ENCODE measurements at regions not wholly inside any gene's neighbourhood (a gene's known extent, or its start where the extent isn't known, plus 50 kb on each side); places are given as distances from the start of the nearest gene placed in this dataset.

- Histone ChIP-seq H3K56ac (replicated peaks; ENCODE audit: insufficient read length, low read depth, low read length) (no peak overlapping the region), H4K20me1 (replicated peaks in 1 of 2; ENCODE audit: control insufficient read depth in 1 of 2, insufficient read depth in 2 of 2, low read length in 2 of 2) (no peaks in the 10 kb centered on the region), H2BK15ac (ENCODE audit: low read length) (no peak overlapping the region), H2BK5ac (ENCODE audit: low read depth, low read length) (no peak overlapping the region), H3K36me3 (ENCODE audit: control insufficient read depth in 2 of 4, insufficient read depth in 4 of 4, low read length in 3 of 4) (no peaks in the 10 kb centered on the region), H3K23me2 (ENCODE audit: low read depth, low read length) (no peaks in the 10 kb centered on the region), H3K27ac (ENCODE audit: low read depth, low read length) (no peak overlapping the region), H3K9ac (replicated peaks in 1 of 4; ENCODE audit: extremely low read depth in 1 of 4, low read depth in 3 of 4, low read length in 3 of 4) (no peak overlapping the region), H2AFZ (ENCODE audit: low read length) (no peak overlapping the region), H3K79me2 (ENCODE audit: control insufficient read depth in 1 of 2, insufficient read depth in 2 of 2, low read length in 2 of 2) (no peaks in the 10 kb centered on the region), H3K79me1 (ENCODE audit: low read depth, low read length) (no peaks in the 10 kb centered on the region), H4K8ac (ENCODE audit: extremely low read depth, insufficient read depth, low read length) (no peak overlapping the region), H3K9me3 (ENCODE audit: insufficient read depth in 2 of 2, low read depth in 1 of 2, low read length in 1 of 2) (no peaks in the 10 kb centered on the region), H3K4me2 (ENCODE audit: insufficient read depth in 1 of 2, low read depth in 2 of 2, low read length in 2 of 2) (no peak overlapping the region), H2BK20ac (ENCODE audit: low read length) (no peak overlapping the region), H3K4ac (replicated peaks; ENCODE audit: insufficient read length, low read depth, low read length) (no peak overlapping the region), H4K91ac (replicated peaks; ENCODE audit: insufficient read length, low read length) (no peak overlapping the region), H3K4me3 (ENCODE audit: extremely low read depth in 1 of 4, insufficient read depth in 2 of 4, low read depth in 3 of 4, low read length in 4 of 4) (no peak overlapping the region), H3K23ac (ENCODE audit: insufficient read length) (no peak overlapping the region), H3K4me1 (replicated peaks in 1 of 4; ENCODE audit: control insufficient read depth in 3 of 4, insufficient read depth in 4 of 4, low read length in 3 of 4) (no peaks in the 10 kb centered on the region), H2AK5ac (ENCODE audit: low read depth, low read length) (no peak overlapping the region), H4K5ac (ENCODE audit: insufficient read length, low read depth, low read length) (no peak overlapping the region), H2BK12ac (ENCODE audit: low read depth, low read length) (no peak overlapping the region), H3K18ac (ENCODE audit: extremely low read depth, low read length) (no peak overlapping the region), H2BK120ac (replicated peaks; ENCODE audit: low read depth, low read length) (no peak overlapping the region), H3K27me3 (replicated peaks in 1 of 4; ENCODE audit: control insufficient read depth in 3 of 4, extremely low read depth in 1 of 4, insufficient read depth in 3 of 4, low read length in 3 of 4) (no peaks in the 10 kb centered on the region), H3K14ac (ENCODE audit: insufficient read length) (no peak overlapping the region)
- CTCF ChIA-PET (ENCODE audit: partially characterized antibody): no interaction called here
- 91% methylated on average over 2 of the region's 2 CpGs; no CpG with 5 or more reads in 1 of the 2 experiments for WGBS, 2 experiments (ENCODE audit: extremely low coverage in 1 of 2, insufficient coverage in 1 of 2, insufficient read length in 1 of 2, insufficient replicate concordance in 2 of 2, low coverage in 1 of 2, low lambda C conversion rate in 2 of 2, missing lambda C conversion rate in 1 of 2)
- no peak for DNase-seq (ENCODE audit: low read depth in 1 of 2, low spot score in 2 of 2)
- FAIRE-seq: no peak
- POLR2A ChIA-PET (ENCODE audit: partially characterized antibody): no interaction called here
- TF ChIP-seq RNF2 (IDR thresholded peaks at IDR 0.05; ENCODE audit: borderline replicate concordance, low read depth, low read length, missing control alignments, poor library complexity, severe bottlenecking) (no peak), NANOG (IDR thresholded peaks at IDR 0.05; ENCODE audit: insufficient read depth, low read depth, low read length, poor library complexity, severe bottlenecking) (no peak), CREB1 (IDR thresholded peaks at IDR 0.05) (no peak), JUND (IDR thresholded peaks at IDR 0.05; ENCODE audit: low read length) (no peak), E2F6 (IDR thresholded peaks at IDR 0.05) (no peak), YY1 (IDR thresholded peaks at IDR 0.05; ENCODE audit: low read depth, low read length) (no peak), POLR2AphosphoS5 (IDR thresholded peaks at IDR 0.05; ENCODE audit: low read depth, low read length) (no peak), RAD21 (IDR thresholded peaks at IDR 0.05 in 1 of 2, conservative IDR thresholded peaks at IDR 0.05 in 1 of 2; ENCODE audit: low read depth in 2 of 2, low read length in 2 of 2) (no peak), TAF1 (IDR thresholded peaks at IDR 0.05; ENCODE audit: low read depth, low read length) (no peak), USF2 (IDR thresholded peaks at IDR 0.05; ENCODE audit: low read length) (no peak)
- TF ChIP-seq, protein P1, sequence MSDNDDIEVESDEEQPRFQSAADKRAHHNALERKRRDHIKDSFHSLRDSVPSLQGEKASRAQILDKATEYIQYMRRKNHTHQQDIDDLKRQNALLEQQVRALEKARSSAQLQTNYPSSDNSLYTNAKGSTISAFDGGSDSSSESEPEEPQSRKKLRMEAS (IDR thresholded peaks at IDR 0.05): no peak
Measured at GRCh38 chr17:71919186-71919585, 201.6 kb upstream of the SOX9 start.
